CD4-positive, alpha-beta T cell treated with Interleukin-21 for 1 hour (primary cell): ENCODE measurements at regions not wholly inside any gene's neighbourhood (a gene's known extent, or its start where the extent isn't known, plus 50 kb on each side); places are given as distances from the start of the nearest gene placed in this dataset.

Experiments used
- DNase-seq: peaks from one replicate; pipeline ENCODE4 v3.0.0-alpha.2; 2020

GRCh38 chr10:78550090-78550489 is 516.4 kb downstream of the RPS24 start:
- DNase-seq, result no peak

- no peak for DNase-seq
Observed at GRCh38 chr10:78550716-78551115, 517.1 kb downstream of the RPS24 start.

GRCh38 chr10:78551184-78552005 is 517.4 kb upstream of the ZMIZ1 start:
- no peak for DNase-seq

GRCh38 chr10:78552261-78552811 is 516.4 kb upstream of the ZMIZ1 start:
- DNase-seq, result no peak

- DNase-seq, result no peak
Observed at GRCh38 chr10:78553792-78554191, 515.0 kb upstream of the ZMIZ1 start.

- no peak for DNase-seq
Observed at GRCh38 chr10:78555128-78555527, 513.6 kb upstream of the ZMIZ1 start.

GRCh38 chr10:78556705-78557432 is 511.9 kb upstream of the ZMIZ1 start:
- no peak for DNase-seq

GRCh38 chr10:78557433-78557925 is 511.3 kb upstream of the ZMIZ1 start:
- no peak for DNase-seq

- no peak for DNase-seq
Observed at GRCh38 chr10:78559661-78560340, 509.0 kb upstream of the ZMIZ1 start.

- DNase-seq, result no peak
Observed at GRCh38 chr10:78560341-78560688, 508.5 kb upstream of the ZMIZ1 start.

GRCh38 chr10:78563314-78563713 is 505.5 kb upstream of the ZMIZ1 start:
- no peak for DNase-seq

GRCh38 chr10:78565841-78566240 is 502.9 kb upstream of the ZMIZ1 start:
- DNase-seq, result no peak

GRCh38 chr10:78566284-78567111 is 502.3 kb upstream of the ZMIZ1 start:
- DNase-seq, result no peak

- no peak for DNase-seq
Observed at GRCh38 chr10:78567680-78568455, 500.9 kb upstream of the ZMIZ1 start.

- no peak for DNase-seq
Observed at GRCh38 chr10:78568620-78569019, 500.1 kb upstream of the ZMIZ1 start.

- no peak for DNase-seq
Observed at GRCh38 chr10:78570633-78571235, 498.0 kb upstream of the ZMIZ1 start.

- DNase-seq, result no peak
Observed at GRCh38 chr10:78571286-78571685, 497.5 kb upstream of the ZMIZ1 start.

- DNase-seq, result no peak
Observed at GRCh38 chr10:78571891-78572290, 496.9 kb upstream of the ZMIZ1 start.

GRCh38 chr10:78572565-78572964 is 496.2 kb upstream of the ZMIZ1 start:
- DNase-seq, result no peak

GRCh38 chr10:78574547-78574946 is 494.2 kb upstream of the ZMIZ1 start:
- no peak for DNase-seq

- no peak for DNase-seq
Observed at GRCh38 chr10:78575400-78575799, 493.4 kb upstream of the ZMIZ1 start.
